Neuronal stem cell (in vitro differentiated cells): ENCODE measurements at regions not wholly inside any gene's neighbourhood (a gene's known extent, or its start where the extent isn't known, plus 50 kb on each side); places are given as distances from the start of the nearest gene placed in this dataset.

ENCODE experiments used
- DNase-seq: peaks from one replicate; pipeline ENCODE4 v3.0.0-alpha.2; 2013; ENCODE audit warnings: low spot score
- H2AFZ ChIP-seq: one replicate; pipeline ENCODE4 v1.6.1; 2013; ENCODE audit warnings: mild to moderate bottlenecking, low read length, inconsistent platforms
- H2AK5ac ChIP-seq: 2 replicates; pipeline ENCODE4 v1.6.1; 2013; ENCODE audit warnings: low read depth, mild to moderate bottlenecking, inconsistent platforms, low read length, moderate library complexity, mixed read lengths
- H2BK120ac ChIP-seq: 2 replicates; pipeline ENCODE4 v1.6.1; 2013; ENCODE audit warnings: low read depth, mild to moderate bottlenecking, inconsistent platforms, low read length, moderate library complexity, mixed read lengths
- H2BK12ac ChIP-seq: one replicate; pipeline ENCODE4 v1.6.1; 2013; ENCODE audit warnings: low read length, inconsistent platforms
- H2BK15ac ChIP-seq: 2 replicates; pipeline ENCODE4 v1.6.1; 2013; ENCODE audit warnings: mild to moderate bottlenecking, low read length, inconsistent platforms, mixed read lengths
- H2BK5ac ChIP-seq: one replicate; pipeline ENCODE4 v1.6.1; 2013; ENCODE audit warnings: inconsistent platforms, mild to moderate bottlenecking, low read length, moderate library complexity
- H3K14ac ChIP-seq: one replicate; pipeline ENCODE4 v1.6.1; 2013; ENCODE audit warnings: low read length, inconsistent platforms
- H3K18ac ChIP-seq: 2 replicates; pipeline ENCODE4 v1.6.1; 2013; ENCODE audit warnings: low read length, inconsistent platforms
- H3K23ac ChIP-seq: 2 replicates; pipeline ENCODE4 v1.6.1; 2013; ENCODE audit warnings: low read depth, mild to moderate bottlenecking, mixed read lengths, low read length, inconsistent platforms; ENCODE audit not compliant: poor library complexity
- H3K27ac ChIP-seq: replicated peaks from 3 replicates; pipeline ENCODE4 v1.5.1; 2013; ENCODE audit warnings: low read length, inconsistent platforms
- H3K27me3 ChIP-seq, 3 experiments: 2 replicates each; pipeline ENCODE4 v1.6.1; 2013; ENCODE audit warnings: low read length in 3 of 3, mild to moderate bottlenecking in 2 of 3, inconsistent platforms in 1 of 3, low read depth in 1 of 3, mixed read lengths in 1 of 3, moderate library complexity in 1 of 3; ENCODE audit not compliant: control insufficient read depth in 3 of 3, insufficient read depth in 3 of 3
- H3K36me3 ChIP-seq, 2 donors: replicated peaks in 1 of 2; 2 replicates each; pipeline ENCODE4 v1.6.1; 2013; ENCODE audit warnings: low read length in 2 of 2; ENCODE audit not compliant: control insufficient read depth in 2 of 2, insufficient read depth in 2 of 2
- H3K4ac ChIP-seq: 2 replicates; pipeline ENCODE4 v1.6.1; 2013; ENCODE audit warnings: inconsistent platforms, mild to moderate bottlenecking, low read length, moderate library complexity
- H3K4me1 ChIP-seq, 2 donors: 1 replicate in 1 of 2; 2 replicates in 1 of 2; pipeline ENCODE4 v1.6.1; 2013; ENCODE audit warnings: low read length in 2 of 2, low read depth in 1 of 2; ENCODE audit not compliant: control insufficient read depth in 2 of 2, insufficient read depth in 1 of 2
- H3K4me2 ChIP-seq: one replicate; pipeline ENCODE4 v1.6.1; 2013; ENCODE audit warnings: mild to moderate bottlenecking, low read length, inconsistent platforms; ENCODE audit not compliant: insufficient read depth, poor library complexity, severe bottlenecking
- H3K4me3 ChIP-seq, 2 donors: 2 replicates each; pipeline ENCODE4 v1.5.1; 2013; ENCODE audit warnings: low read length in 2 of 2, mild to moderate bottlenecking in 2 of 2, inconsistent platforms in 1 of 2, moderate library complexity in 1 of 2
- H3K79me1 ChIP-seq: one replicate; pipeline ENCODE4 v1.6.1; 2013; ENCODE audit warnings: low read depth, mild to moderate bottlenecking, inconsistent platforms, low read length, moderate library complexity
- H3K9ac ChIP-seq: one replicate; pipeline ENCODE4 v1.6.1; 2013; ENCODE audit warnings: mild to moderate bottlenecking, low read depth, low read length, inconsistent platforms; ENCODE audit not compliant: poor library complexity
- H3K9me3 ChIP-seq, 2 donors: replicated peaks in 1 of 2; 2 replicates each; pipeline versions ENCODE3 to v1.6.1; 2013; ENCODE audit warnings: low read length in 2 of 2, mild to moderate bottlenecking in 2 of 2, inconsistent platforms in 1 of 2, low read depth in 1 of 2, mixed read lengths in 1 of 2, moderate library complexity in 1 of 2; ENCODE audit not compliant: control insufficient read depth in 2 of 2, insufficient read depth in 1 of 2
- H4K8ac ChIP-seq: one replicate; pipeline ENCODE4 v1.6.1; 2013; ENCODE audit warnings: low read depth, mild to moderate bottlenecking, inconsistent platforms, low read length, moderate library complexity
- H4K91ac ChIP-seq: one replicate; pipeline ENCODE4 v1.6.1; 2013; ENCODE audit warnings: low read length, low read depth, mild to moderate bottlenecking, inconsistent platforms; ENCODE audit not compliant: poor library complexity
- WGBS, 2 donors: extraction: QIAGEN DNeasy Blood & Tissue Kit; methylation state at CpG; one replicate each; pipeline ENCODE4 v1.1.7; 2013; ENCODE audit warnings: missing lambda C conversion rate in 2 of 2, mixed read lengths in 1 of 2; ENCODE audit not compliant: insufficient read length in 2 of 2, insufficient replicate concordance in 1 of 2; ENCODE audit errors: extremely low coverage in 2 of 2; 5-methylcytosine and 5-hydroxymethylcytosine counted together

DNA sequence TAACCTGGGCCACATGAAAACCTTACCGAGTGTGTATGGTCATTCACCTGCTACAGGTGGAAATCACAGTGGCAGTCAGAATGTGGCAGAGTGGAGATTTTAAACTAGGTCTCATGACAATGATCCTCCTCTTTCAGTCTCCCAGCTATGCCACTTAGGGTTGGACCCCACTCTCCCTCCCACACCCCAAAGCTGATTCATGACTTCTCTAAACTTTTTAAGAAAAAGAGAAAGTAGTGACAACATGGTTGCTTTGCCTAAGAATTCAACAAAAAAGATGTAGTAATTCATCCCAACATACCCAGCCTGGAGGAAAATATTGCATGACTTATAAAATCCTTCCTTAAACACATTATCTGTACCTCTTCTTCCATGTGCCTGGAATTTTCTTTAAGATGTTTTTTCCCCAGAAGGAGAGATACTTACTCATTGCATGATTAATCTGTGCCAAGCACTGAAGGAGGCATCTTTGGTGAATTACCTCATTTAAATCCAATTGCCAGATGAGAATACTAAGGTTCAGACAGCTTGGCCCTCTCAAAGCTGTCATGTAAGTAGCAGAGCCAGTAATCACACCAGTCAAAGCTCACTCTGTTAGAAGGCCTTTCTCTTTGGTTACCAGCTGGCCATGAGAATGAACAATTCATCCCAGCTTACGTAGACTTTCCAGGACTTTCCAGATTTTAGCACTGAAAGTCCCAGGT, 119.9 kb downstream of the COPRS start:
- no peaks in the 10 kb centered on the region for H3K79me1 ChIP-seq
- no peaks in the 10 kb centered on the region for H3K27me3 ChIP-seq
- no peak overlapping the region for H2BK5ac ChIP-seq
- H4K91ac ChIP-seq = no peak overlapping the region
- no peak overlapping the region for H2AK5ac ChIP-seq
- no peaks in the 10 kb centered on the region for H3K36me3 ChIP-seq
- H3K9ac ChIP-seq = no peak overlapping the region
- H3K23ac ChIP-seq = no peak overlapping the region
- no peak overlapping the region for H3K4ac ChIP-seq
- H3K18ac ChIP-seq = no peak overlapping the region
- H3K4me2 ChIP-seq = no peak overlapping the region
- no peak overlapping the region for H3K14ac ChIP-seq
- no peak for DNase-seq
- H2BK12ac ChIP-seq = no peak overlapping the region
- H4K8ac ChIP-seq = no peak overlapping the region
- no CpG with 5 or more reads among the region's 2 CpGs for WGBS, 2 donors
- no peaks in the 10 kb centered on the region for H3K9me3 ChIP-seq
- H3K4me3 ChIP-seq = no peak overlapping the region
- no peak overlapping the region for H2BK15ac ChIP-seq
- H2BK120ac ChIP-seq = no peak overlapping the region
- H2AFZ ChIP-seq = no peak overlapping the region
- peaks cover 0 to 3% of the 10 kb centered on the region in 2 donors for H3K4me1 ChIP-seq
- H3K27ac ChIP-seq = no peak overlapping the region

DNA sequence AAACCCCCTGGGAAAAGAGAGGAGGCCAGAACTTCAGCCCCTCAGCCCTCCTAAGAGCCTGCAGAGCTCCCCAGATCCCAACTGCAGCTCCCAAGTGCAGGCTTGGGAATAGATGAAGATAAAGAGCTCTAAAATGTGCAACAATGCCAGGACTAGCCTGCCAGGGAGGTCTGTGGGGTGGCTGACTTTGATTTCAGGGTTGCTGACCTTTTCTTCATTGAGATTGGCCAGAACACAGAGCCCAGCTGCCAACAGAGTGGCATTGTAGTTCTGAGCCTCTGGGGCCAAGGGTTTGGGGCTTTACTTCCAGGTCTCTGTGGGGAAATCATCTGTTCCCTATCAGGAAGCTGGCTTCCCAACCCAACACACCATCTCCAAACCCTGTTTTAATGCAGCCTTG, 120.6 kb downstream of the COPRS start:
- Histone ChIP-seq H2BK120ac (no peak overlapping the region), H2AFZ (no peak overlapping the region)

DNA sequence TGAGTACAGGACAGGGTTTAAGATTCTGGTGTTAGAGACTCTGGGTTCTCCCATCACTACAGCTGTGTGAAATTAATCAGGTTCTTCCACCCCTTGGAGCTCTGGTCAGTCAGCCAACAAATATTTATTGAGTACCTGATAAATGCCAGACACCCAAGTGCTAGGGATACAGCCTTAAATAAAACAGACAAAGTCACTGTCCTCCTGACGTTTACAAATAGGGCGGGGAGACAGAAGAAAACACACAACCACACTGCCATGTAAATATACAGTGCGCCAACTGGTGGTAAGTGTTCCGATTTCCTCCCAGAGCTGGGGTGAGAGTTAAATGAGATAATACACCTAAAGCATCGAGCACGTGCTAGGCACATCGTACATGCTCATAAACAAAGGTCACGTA, 121.0 kb downstream of the COPRS start:
- no peak overlapping the region for H3K27ac ChIP-seq
- H3K79me1 ChIP-seq = no peaks in the 10 kb centered on the region
- no CpG with 5 or more reads among the region's 8 CpGs for WGBS, 2 donors
- H3K4me2 ChIP-seq = no peak overlapping the region
- H2BK120ac ChIP-seq = no peak overlapping the region
- H2AK5ac ChIP-seq = no peak overlapping the region
- H3K36me3 ChIP-seq = no peaks in the 10 kb centered on the region
- H2BK12ac ChIP-seq = no peak overlapping the region
- no peak overlapping the region for H2BK5ac ChIP-seq
- H4K8ac ChIP-seq = no peak overlapping the region
- no peak overlapping the region for H2BK15ac ChIP-seq
- DNase-seq = no peak
- H3K27me3 ChIP-seq = no peaks in the 10 kb centered on the region
- H3K9ac ChIP-seq = no peak overlapping the region
- no peak overlapping the region for H2AFZ ChIP-seq
- no peaks in the 10 kb centered on the region for H3K4me1 ChIP-seq
- H3K4me3 ChIP-seq = no peak overlapping the region
- H3K18ac ChIP-seq = no peak overlapping the region
- no peaks in the 10 kb centered on the region for H3K9me3 ChIP-seq
- no peak overlapping the region for H4K91ac ChIP-seq
- no peak overlapping the region for H3K23ac ChIP-seq
- H3K14ac ChIP-seq = no peak overlapping the region
- H3K4ac ChIP-seq = no peak overlapping the region

More for the DNA sequence above, 120.6 kb downstream of the COPRS start:
- Histone ChIP-seq H3K9me3 (no peaks in the 10 kb centered on the region), H4K8ac (no peak overlapping the region), H3K18ac (no peak overlapping the region), H2AK5ac (no peak overlapping the region), H2BK15ac (no peak overlapping the region), H3K4me2 (no peak overlapping the region), H3K27me3 (no peaks in the 10 kb centered on the region), H3K4me1 (no peaks in the 10 kb centered on the region), H3K4me3 (no peak overlapping the region), H2BK12ac (no peak overlapping the region), H3K4ac (no peak overlapping the region), H3K9ac (no peak overlapping the region), H3K14ac (no peak overlapping the region), H3K36me3 (no peaks in the 10 kb centered on the region), H4K91ac (no peak overlapping the region), H3K79me1 (no peaks in the 10 kb centered on the region), H3K23ac (no peak overlapping the region), H3K27ac (no peak overlapping the region), H2BK5ac (no peak overlapping the region)
- no peak for DNase-seq

DNA sequence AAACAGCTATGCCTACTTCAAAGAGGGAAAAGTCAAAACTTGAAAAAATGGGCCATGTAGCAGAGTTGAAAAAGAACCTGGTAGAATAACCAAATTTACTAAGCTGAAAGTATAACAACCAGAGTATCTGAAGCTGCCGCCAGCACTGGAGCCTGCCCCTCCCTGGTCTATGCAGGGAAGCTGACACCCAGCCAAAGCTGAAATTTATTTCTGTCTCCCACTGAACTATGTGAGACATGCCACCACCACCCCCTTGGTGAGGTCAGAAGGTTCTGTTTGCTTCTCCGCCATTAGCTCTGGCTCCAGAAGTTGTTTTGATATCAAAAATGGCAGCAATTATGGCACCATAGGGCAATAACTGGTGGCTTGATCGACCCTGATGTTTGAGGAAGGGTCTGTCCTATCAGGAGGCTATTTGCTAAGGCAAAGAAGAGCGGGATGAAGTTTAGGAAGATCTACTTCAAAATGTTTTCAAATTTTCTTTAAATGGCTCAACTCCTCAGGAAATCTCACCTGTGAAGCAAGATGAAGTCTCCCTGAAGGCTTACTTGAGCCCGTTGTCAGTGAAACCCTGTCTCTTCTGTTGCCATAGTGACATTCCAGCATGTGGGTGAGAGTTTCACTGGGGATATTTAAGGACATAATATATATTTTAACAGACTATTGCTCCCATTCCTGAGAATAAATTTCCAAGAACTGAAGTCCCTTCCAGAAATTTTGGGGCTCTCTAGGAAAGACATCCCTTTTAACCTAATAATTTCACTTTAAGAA, 122.0 kb downstream of the COPRS start:
- Histone ChIP-seq H4K91ac (no peak overlapping the region), H3K18ac (no peak overlapping the region), H3K14ac (no peak overlapping the region), H3K4me3 (no peak overlapping the region), H3K4ac (no peak overlapping the region), H3K27me3 (no peaks in the 10 kb centered on the region), H2AK5ac (no peak overlapping the region), H3K4me2 (no peak overlapping the region), H3K27ac (no peak overlapping the region), H3K4me1 (no peaks in the 10 kb centered on the region), H2BK15ac (no peak overlapping the region), H3K79me1 (no peaks in the 10 kb centered on the region), H3K23ac (no peak overlapping the region), H3K36me3 (no peaks in the 10 kb centered on the region), H2BK5ac (no peak overlapping the region), H2AFZ (no peak overlapping the region), H2BK120ac (no peak overlapping the region), H2BK12ac (no peak overlapping the region), H4K8ac (no peak overlapping the region), H3K9me3 (no peaks in the 10 kb centered on the region), H3K9ac (no peak overlapping the region)
- DNase-seq = no peak
- WGBS, 2 donors = no CpG with 5 or more reads among the region's 5 CpGs
